HG03060 (cell line): ENCODE measurements at regions not wholly inside any gene's neighbourhood (a gene's known extent, or its start where the extent isn't known, plus 50 kb on each side); places are given as distances from the start of the nearest gene placed in this dataset.
"Not testable (repeated sequence)": the region's sequence is repeated elsewhere in the genome, so short reads cannot be mapped to it uniquely, and the experiment has no call there.

ENCODE experiments used
- ATAC-seq: cut with Tn5 transposase; IDR thresholded peaks from one replicate; pipeline ENCODE4 v1.9.1; 2021; ENCODE audit warnings: low read depth, moderate number of reproducible peaks; ENCODE audit not compliant: unreplicated experiment

DNA sequence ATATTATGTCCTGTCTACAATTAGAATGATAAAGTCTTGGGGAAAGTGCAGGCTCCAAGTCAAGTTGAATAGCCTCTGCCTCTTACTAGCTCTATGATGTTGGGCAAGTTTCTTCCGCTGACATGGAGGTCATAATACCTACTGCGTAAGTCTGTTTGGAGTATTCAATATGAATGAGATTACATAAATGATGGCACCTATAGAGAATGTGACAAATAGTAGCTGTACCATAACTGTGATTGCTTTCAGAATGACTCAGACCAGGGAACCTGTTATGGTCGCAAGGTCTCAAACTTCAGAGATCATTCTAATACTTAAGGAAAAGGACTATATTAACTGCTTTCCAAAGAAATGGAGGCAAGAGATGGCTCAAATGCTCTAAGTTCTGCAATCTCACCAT lies 94.0 kb upstream of the ABCA1 start:
- ATAC-seq: no peak

DNA sequence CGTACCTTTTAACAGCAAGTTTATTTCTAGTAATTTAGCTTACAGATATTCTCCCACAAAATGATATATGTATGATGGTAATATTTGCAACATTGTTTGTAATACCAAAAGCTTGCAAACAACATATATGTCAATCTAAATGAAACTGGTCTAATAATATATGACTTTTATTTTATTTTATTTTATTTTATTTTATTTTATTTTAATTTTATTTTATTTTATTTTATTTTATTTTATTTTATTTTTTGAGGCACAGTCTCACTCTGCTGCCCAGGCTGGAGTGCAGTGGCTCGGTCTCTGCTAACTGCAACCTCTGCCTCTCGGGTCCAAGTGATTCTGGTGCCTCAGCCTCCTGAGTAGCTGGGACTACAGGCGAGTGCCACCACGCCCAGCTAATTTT lies 94.6 kb upstream of the ABCA1 start:
- not testable (repeated sequence) for ATAC-seq

DNA sequence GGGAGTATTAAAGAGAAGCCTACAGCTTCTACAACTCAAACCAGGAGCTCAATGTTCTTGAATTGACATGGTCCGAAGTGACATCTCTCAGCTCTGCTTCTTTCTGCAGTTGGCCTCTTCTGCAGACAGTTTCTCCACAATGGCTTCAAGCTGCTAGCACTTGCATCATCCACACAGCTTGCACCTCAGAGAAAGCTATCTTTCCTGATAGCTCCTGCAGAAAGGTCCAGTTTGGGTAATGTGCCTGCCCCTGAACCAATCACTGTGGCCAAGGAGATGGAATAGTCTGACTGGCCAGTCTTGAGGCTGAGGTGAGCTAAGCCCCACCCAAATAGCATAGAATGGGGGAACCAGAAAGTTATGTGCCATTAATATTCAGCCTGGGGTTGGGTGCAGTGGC lies 95.8 kb upstream of the ABCA1 start:
- ATAC-seq: no peak

DNA sequence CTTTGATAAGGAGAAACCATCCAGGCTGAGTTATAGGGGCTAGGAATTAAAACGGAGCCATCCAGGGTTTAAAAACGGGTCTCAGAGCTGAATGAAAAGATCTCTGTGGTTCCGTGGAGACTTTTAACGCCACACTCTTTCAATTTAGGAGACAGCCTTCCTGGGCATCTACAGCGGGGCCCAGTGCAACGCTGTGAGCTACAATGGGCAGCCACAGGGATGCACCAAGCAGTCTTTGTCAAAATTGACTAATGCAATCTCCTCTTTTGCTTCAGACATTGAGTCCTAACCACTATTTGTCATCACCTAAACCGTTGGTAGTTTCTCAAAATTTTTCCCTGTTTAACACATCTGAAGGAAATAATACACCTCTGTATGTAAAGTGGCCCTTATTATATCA lies 96.6 kb upstream of the ABCA1 start:
- ATAC-seq: no peak

DNA sequence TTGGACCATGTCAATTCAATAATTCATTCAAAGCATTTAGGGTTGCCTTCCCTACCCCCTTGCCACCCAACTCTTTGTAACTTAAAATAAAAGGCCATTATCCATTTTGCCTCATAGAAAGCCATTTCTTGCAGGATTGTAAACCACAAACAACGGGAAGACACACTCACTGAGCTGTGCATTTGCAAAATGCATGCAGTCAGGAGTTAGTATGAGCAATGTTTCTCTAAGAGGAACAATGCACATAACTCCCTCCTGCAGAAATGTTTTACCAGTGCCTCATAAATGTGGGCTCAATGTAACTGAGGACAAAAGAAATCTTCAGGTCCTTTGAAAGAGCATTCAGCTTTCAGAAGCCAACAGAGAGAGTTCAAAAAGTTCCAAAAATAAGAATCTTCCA lies 98.5 kb upstream of the ABCA1 start:
- no peak for ATAC-seq

DNA sequence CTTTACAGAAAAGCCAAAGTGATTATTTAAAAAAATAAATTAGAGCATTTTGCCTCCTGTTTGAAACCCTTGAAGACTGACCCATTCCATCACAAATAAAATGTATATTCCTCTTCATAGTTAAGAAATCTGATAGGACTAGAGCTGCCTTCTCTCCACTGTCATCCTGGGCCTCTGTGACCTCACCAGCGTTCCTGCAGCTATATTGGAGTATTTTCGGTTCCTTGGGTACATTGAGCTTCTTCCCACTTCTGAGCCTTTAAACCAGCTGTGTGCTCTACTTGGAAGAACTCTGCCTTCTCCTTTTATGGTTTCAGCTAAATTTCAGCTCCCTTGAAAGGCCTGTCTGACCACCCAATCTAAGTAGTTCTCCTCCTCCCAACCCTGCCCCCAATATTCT lies 99.1 kb upstream of the ABCA1 start:
- no peak for ATAC-seq

DNA sequence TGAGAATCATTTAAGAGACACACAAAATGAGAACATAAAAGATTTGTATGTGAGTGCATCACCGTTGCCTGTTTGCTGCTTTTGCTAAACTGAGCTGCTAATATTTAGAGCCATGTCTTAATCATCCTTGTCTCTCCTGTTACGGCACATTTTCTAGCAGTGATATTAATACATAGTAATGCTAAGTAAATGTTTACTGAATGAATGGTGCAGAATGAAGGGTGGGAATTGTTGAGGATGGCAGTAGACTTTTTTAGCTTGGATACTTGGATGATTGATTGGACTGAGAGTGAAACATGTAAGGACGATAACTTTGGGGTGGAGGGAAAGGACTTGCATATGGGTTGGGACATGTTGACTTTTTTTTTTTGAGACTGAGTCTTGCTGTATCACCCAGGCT lies 102.3 kb upstream of the ABCA1 start:
- no peak for ATAC-seq

DNA sequence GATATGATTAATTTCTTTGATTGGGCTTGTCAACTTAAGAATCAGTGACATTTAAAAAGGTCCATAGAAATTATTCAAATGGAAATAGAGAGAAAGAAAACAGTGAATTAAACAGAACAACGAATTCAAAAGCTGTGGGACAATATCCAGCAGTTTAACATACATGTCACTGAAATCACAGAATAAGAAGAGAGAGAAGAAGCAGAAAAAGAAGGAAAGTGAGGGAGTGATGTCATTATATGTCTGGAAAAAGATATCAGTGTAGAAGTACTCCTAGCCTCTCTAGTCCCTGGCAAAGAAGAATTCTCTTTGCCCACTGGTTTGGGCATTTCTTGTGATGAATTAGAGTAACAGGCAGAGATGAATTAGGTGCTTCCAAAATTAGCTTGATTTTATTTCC lies 109.2 kb upstream of the ABCA1 start:
- ATAC-seq: no peak

DNA sequence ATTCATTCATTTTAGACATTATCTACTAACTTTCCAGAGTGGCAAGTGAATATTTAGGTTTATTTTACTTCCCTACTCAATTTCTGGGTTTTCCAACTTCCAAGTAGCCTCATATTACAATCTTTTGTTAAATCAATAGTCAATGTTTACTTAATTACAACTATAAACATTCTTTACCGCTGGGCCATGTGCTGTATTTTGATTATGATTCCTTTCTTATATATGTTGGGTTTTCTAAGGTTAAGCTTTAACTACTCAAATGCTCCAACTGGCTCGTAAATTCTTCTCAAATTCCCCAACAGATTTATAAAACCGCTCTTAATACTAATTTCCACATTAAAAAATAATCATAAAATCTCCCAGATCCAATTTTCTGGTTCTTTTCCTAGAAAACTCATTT lies 110.1 kb upstream of the ABCA1 start:
- ATAC-seq: no peak

DNA sequence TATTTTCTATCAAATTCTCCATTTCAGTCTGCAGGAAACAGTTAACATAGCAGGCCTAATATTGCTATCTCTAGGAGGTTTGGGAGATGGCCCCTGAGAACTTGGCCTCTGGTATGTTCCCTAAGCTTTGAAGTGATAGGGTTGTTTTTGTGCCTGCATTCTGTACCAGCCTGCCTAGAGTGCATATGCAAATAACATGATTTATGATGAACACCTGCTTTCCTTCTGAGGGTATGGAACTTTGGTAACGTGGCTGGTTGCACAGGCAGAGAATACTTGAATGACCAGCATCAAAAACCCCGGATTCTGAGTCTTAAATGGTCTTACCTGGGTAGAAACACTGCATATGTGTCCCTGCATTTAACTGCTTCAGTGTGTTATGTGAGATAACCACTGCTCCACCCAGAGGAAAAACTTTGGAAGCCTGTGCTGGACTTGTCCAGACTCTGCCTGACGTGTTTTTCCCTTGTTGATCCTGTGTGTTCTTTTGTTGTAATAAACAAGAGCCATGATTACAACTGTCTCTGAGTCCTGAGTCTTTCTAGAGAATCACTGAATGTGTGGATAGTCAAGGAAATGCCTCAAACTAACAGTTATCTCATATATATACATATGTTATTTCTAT lies 111.3 kb upstream of the ABCA1 start:
- ATAC-seq: no peak

DNA sequence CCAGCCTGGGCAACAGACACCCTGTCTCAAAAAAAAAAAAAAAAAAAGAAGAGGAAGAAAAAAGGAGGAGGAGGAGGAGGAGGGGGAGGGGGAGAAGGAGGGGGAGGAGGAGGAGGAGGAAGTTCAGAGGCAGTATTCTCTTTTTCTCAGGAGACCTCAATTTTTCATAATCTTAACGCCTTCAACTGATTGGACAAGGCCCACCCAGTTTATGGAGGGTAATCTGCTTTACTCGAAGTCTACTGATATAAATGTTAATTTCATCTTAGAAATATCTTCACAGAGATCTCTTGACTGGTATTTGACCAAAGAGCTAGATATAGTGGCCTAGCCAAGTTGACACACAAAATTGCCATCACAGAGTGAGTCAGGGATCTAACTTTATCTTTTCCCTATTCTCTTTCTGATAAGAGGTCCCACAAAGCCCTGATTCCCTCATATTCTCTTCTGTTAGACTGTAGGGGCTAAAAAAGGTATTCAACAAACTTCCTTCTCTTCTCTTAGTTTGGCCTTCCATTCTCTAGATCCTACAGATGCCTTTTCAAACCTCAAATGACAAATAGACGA lies 115.5 kb upstream of the ABCA1 start:
- ATAC-seq: no peak

DNA sequence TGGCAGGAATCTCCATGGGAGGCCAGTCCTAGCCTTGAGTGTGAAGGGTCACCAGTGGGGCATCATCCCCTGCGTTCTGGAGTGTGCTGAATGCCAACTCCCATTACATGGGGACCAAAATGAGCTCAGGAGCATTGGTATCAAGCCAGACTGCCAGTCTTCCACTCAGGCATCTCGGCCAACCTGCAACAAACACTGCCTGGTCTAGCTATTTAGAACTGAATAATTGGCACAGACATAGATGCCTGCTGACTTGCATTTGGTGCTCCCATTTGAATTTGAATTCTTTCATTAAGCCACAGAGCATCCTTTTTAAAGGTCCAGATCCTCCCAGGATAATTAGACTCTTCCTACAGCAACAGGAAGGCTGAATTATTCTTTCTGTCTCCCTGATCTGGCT lies 116.6 kb upstream of the ABCA1 start:
- ATAC-seq: no peak

DNA sequence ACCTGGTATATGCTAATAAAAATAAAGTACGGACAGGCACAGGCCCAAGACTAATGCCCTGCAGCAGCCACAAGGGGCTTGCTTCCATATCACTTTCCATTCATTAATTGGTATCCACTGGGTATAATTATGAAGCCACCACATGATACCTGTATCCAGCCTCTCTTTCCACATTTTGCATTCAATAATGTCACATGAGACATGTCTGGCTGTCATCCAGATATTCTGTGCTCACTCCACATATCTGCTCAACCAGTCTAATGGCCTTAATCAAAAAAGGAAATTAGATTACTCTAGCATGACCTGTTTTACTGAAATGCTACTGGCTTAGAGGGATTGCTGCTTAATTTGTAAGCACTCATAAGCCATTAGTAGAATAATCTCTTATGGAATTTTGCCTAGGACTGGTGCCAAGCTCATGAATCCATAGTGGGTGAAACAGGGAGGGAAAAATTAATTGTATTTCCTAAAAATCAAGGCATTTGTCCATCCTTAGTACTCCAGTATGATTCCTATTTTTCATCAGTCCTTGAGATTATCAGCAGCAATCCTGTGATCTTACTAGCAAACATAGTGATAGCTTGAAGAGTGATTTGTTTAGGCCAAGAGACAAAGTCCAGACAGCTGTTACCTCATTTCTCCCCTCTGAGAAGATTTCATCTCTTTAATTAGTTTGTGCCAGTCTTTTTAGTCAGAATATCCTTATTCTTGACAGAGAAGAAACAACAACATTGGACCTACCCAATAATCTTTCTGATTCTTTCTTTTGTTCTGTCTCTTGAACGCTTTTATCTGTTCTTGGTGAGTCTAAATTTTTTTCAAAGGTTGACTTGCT lies 119.2 kb upstream of the ABCA1 start:
- ATAC-seq: no peak

DNA sequence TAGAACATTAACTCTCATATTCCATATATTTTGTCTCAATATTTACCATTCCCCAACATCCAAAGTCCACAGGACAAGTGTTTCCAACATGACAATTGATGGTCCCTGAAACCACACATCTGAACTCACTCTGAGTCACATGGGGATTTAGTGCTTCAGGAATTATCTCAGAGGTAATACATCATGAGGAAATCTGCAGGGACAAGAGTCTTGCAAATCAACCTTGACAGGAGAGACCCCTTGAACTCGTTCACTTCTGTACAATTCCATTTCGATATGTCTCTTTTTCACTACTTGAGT lies 119.7 kb upstream of the ABCA1 start:
- ATAC-seq: no peak

DNA sequence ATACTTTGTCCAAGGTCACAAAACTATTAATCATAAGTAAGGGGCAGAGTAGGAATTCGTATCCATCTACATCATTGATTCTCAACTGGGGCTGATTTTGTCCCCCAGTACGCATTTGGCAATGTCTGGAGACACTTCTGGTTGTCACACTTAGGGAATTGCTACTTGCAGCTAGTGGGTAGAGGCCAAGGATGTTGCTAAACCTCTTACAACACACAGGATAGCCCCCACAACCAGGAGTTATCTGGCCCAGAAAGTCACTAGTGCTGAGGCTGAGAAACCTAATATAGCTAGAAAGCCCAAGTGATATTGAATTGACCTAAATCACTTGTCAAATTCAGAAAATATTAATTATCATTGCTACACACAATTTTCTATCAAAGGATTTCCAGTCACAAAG lies 120.4 kb upstream of the ABCA1 start:
- ATAC-seq: no peak

DNA sequence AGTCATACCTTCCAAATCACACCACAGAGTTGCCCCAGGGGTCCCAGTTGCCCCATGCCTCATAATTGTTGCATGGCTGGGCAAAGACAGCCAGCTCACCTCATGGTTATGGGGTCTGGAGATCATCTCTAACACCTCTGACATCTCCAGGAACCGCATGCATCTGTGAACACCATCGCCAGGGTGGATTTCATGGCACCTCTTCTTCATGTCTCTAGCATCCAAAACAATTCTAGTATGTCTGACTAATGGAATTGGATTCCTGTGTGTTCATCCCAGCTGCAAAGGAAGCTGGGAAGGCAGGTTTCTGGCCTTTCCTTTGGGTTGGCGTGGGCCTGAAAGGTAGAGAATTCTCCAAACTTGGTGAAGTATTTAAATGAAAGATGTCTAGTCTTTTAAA lies 122.3 kb upstream of the ABCA1 start:
- ATAC-seq: no peak

DNA sequence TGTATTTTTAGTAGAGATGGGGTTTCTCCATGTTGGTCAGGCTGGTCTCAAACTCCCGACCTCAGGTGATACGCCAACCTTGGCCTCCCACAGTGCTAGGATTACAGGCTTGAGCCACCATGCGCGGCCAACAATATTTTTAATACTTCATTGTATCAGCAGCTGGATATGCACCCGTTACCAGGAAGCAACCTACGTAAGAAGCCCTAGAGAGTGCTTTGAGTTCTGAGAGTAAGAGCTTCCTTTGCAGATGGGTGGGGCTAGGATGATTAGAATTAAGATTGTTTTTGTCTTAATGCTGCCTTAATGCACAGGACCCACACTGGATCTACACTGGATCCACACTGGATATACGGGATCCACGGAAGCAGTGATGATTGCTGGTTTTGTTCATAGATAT lies 123.9 kb upstream of the ABCA1 start:
- no peak for ATAC-seq

DNA sequence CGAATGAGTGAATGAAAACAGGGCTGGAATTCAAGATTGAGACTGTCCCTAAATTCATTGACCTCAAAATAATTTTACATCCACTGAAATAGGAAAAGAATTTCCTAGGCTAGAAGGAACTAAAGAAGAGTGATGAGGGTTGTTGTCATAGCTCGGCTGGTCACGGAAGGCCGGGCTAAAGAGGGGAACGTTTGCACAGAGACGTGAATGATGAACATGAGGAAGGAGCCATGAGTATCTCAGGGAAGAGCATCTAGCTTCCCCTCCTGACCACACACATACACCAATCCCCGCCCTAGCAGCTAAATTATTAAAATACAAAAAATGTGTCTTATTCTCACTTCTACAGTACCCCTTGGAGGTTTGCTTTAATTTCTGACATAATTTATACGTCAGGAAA lies 124.4 kb upstream of the ABCA1 start:
- ATAC-seq: no peak

DNA sequence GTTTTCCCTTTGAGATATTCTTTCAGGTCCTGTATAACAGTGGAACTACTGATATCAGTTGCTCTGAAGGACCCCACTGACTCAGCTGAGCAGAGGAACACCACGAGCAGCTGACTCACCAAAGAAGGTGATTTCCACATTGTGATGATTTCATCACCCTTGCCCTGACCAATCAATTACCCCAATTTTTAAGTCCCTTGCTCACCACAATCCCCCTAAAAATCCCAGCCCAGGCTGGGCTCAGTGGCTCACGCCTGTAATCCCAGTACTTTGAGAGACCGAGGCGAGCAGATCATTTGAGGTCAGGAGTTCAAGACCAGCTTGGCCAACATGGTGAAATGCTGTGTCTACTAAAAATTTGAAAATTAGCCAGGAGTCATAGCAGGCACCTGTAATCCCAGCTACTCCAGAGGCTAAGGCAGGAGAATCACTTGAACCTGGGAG lies 125.3 kb upstream of the ABCA1 start:
- no peak for ATAC-seq

DNA sequence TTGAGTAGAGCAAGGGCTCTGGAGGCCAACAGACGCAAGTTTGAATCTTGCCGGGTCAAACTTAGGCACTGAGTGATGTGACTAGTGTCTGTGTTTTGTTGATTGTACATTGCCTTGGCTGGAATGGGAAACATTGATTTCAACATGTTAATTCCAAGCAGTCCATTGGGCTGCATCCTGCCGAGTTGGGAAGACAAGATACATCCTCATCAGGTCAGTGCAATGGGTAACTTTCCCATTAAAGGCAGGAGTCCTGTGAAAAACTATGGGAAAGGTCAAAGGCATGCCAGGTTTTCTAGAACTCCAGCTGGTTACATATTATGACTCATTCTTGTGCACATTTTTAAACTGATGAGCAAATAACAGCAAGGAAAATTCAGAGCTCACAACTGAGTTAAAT lies 126.5 kb upstream of the ABCA1 start:
- no peak for ATAC-seq

DNA sequence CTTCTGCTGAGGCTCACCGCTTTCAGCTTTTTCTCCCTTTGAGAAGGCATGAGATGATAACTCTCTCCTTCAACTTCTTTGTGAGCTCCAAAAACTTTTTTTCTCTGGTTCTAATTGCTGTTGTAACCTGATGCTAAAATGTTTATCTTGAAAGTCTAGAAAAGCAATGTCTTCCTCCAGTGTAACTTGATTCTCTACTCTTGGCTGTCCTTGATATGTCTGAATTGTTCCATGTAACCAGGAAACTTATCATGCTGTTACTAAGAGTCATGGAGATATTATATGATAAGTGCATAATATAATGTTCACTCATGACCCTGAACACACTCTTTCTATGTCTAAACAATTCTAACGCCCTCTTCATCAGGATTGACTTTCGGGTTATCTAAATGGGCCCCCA lies 128.0 kb upstream of the ABCA1 start:
- ATAC-seq: no peak

DNA sequence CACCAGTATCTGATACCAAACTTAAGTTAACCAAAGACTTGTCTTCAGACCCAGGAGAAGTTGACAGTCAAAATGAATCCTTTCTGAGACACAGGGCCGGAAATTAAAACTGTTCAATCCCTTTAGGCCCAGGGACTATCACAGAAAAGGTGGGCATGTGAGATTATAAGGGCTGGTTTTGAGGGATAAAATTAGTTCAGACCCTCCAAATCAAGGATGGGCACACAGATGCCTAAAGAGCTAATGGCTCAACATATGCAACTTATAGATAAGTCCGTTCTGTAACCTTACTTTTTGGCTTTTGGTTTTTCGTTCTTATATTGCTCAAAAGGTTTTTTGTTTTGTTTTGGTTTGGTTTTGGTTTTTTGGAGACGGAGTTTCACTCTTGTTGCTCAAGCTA lies 129.6 kb upstream of the ABCA1 start:
- no peak for ATAC-seq
